ENCODE measurements at regions not wholly inside any gene's neighbourhood (a gene's known extent, or its start where the extent isn't known, plus 50 kb on each side); places are given as distances from the start of the nearest gene placed in this dataset.

DNA sequence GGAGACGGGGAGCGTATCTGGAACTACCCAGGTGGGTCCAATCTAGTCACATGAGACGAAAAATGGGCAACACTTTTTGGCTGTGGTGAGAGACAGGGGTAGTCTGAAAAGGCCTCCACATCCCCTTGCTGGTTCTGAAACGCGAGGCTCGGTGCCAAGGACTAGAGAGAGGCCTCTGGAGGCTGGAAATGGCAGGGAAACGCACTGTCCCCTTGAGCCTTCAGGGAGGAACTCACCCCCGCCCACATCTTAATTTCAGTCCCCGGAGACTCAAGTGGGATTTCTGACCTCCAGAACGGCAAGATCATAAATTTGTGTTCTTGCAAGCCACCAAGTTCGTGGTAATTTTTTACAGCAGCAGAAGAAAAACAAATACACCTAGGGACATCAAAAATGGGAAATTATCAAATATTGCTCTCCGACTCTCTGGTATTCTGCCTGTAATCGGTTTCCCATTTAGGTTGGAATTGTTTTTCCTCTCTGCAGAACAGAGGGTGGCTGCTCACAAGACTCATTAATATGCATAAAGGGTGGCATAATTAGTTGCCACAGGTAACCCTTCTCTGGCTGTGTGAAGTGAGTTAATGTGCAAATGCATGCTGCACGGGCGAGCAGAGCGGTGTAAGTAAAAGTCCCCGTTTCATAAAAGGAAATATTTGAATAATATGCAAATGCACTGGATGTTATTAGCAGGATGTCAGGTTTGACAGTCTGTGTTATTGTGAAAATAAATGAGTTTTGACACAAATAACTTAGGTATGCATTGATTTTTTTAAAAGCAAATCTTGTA, 185.7 kb downstream of the ARRDC4 start (continued):
- TF ChIP-seq OVOL2 (CRISPR knock-in tag; IDR thresholded peaks at IDR 0.05; ENCODE audit: borderline replicate concordance): no peak
- TF ChIP-seq, protein P1, sequence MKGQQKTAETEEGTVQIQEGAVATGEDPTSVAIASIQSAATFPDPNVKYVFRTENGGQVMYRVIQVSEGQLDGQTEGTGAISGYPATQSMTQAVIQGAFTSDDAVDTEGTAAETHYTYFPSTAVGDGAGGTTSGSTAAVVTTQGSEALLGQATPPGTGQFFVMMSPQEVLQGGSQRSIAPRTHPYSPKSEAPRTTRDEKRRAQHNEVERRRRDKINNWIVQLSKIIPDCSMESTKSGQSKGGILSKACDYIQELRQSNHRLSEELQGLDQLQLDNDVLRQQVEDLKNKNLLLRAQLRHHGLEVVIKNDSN (CRISPR knock-in tag; IDR thresholded peaks at IDR 0.05): no peak
- no peak for TF ChIP-seq ZNF219 (CRISPR knock-in tag; IDR thresholded peaks at IDR 0.05; ENCODE audit: borderline replicate concordance)
- TF ChIP-seq, protein P2, sequence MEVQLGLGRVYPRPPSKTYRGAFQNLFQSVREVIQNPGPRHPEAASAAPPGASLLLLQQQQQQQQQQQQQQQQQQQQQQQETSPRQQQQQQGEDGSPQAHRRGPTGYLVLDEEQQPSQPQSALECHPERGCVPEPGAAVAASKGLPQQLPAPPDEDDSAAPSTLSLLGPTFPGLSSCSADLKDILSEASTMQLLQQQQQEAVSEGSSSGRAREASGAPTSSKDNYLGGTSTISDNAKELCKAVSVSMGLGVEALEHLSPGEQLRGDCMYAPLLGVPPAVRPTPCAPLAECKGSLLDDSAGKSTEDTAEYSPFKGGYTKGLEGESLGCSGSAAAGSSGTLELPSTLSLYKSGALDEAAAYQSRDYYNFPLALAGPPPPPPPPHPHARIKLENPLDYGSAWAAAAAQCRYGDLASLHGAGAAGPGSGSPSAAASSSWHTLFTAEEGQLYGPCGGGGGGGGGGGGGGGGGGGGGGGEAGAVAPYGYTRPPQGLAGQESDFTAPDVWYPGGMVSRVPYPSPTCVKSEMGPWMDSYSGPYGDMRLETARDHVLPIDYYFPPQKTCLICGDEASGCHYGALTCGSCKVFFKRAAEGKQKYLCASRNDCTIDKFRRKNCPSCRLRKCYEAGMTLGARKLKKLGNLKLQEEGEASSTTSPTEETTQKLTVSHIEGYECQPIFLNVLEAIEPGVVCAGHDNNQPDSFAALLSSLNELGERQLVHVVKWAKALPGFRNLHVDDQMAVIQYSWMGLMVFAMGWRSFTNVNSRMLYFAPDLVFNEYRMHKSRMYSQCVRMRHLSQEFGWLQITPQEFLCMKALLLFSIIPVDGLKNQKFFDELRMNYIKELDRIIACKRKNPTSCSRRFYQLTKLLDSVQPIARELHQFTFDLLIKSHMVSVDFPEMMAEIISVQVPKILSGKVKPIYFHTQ (CRISPR knock-in tag; IDR thresholded peaks at IDR 0.05): no peak
- TF ChIP-seq, protein P3, sequence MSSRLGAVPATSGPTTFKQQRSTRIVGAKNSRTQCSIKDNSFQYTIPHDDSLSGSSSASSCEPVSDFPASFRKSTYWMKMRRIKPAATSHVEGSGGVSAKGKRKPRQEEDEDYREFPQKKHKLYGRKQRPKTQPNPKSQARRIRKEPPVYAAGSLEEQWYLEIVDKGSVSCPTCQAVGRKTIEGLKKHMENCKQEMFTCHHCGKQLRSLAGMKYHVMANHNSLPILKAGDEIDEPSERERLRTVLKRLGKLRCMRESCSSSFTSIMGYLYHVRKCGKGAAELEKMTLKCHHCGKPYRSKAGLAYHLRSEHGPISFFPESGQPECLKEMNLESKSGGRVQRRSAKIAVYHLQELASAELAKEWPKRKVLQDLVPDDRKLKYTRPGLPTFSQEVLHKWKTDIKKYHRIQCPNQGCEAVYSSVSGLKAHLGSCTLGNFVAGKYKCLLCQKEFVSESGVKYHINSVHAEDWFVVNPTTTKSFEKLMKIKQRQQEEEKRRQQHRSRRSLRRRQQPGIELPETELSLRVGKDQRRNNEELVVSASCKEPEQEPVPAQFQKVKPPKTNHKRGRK (CRISPR knock-in tag; IDR thresholded peaks at IDR 0.05; ENCODE audit: borderline replicate concordance): no peak
- TF ChIP-seq, protein P4, sequence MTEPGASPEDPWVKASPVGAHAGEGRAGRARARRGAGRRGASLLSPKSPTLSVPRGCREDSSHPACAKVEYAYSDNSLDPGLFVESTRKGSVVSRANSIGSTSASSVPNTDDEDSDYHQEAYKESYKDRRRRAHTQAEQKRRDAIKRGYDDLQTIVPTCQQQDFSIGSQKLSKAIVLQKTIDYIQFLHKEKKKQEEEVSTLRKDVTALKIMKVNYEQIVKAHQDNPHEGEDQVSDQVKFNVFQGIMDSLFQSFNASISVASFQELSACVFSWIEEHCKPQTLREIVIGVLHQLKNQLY (CRISPR knock-in tag; IDR thresholded peaks at IDR 0.05): no peak
- no peak for TF ChIP-seq IRF2 (CRISPR knock-in tag; IDR thresholded peaks at IDR 0.05; ENCODE audit: borderline replicate concordance, low read depth)
- TF ChIP-seq, protein P5, sequence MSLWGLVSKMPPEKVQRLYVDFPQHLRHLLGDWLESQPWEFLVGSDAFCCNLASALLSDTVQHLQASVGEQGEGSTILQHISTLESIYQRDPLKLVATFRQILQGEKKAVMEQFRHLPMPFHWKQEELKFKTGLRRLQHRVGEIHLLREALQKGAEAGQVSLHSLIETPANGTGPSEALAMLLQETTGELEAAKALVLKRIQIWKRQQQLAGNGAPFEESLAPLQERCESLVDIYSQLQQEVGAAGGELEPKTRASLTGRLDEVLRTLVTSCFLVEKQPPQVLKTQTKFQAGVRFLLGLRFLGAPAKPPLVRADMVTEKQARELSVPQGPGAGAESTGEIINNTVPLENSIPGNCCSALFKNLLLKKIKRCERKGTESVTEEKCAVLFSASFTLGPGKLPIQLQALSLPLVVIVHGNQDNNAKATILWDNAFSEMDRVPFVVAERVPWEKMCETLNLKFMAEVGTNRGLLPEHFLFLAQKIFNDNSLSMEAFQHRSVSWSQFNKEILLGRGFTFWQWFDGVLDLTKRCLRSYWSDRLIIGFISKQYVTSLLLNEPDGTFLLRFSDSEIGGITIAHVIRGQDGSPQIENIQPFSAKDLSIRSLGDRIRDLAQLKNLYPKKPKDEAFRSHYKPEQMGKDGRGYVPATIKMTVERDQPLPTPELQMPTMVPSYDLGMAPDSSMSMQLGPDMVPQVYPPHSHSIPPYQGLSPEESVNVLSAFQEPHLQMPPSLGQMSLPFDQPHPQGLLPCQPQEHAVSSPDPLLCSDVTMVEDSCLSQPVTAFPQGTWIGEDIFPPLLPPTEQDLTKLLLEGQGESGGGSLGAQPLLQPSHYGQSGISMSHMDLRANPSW (CRISPR knock-in tag; conservative IDR thresholded peaks at IDR 0.05; ENCODE audit: low read depth): no peak
- TF ChIP-seq, protein P6, sequence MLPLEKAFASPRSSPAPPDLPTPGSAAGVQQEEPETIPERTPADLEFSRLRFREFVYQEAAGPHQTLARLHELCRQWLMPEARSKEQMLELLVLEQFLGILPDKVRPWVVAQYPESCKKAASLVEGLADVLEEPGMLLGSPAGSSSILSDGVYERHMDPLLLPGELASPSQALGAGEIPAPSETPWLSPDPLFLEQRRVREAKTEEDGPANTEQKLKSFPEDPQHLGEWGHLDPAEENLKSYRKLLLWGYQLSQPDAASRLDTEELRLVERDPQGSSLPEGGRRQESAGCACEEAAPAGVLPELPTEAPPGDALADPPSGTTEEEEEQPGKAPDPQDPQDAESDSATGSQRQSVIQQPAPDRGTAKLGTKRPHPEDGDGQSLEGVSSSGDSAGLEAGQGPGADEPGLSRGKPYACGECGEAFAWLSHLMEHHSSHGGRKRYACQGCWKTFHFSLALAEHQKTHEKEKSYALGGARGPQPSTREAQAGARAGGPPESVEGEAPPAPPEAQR (CRISPR knock-in tag; IDR thresholded peaks at IDR 0.05): no peak

DNA sequence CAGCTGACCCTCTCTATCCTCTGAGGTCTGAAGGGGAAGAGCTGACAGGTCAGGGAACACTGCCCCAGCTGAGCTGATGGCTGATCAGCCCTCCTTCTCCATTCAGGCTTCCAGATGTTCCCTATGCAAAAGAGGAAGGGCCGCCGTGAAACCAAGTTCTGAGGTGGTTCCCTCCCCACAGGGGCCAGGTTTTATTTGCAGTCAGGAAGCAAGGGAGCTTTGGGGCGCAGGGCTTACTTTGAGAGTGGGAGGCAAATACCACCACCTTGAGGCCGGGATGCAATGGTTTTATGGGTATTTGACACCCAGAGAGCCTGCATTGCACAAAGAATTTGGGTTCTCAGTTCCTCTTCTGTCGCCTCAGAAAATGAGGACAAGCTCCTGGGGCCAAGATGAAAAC, 186.9 kb downstream of the ARRDC4 start:
- no peak for DNase-seq (ENCODE audit: low spot score)
- CTCF ChIA-PET: interaction anchor here (0.8 to 1.3 kb wide), 5 partner anchors 31 to 275 kb away, joined by 3 to 4 read pairs (median 3); no protein-coding TSS in a partner anchor

More for the DNA sequence above, 186.9 kb downstream of the ARRDC4 start:
- peaks cover 4% of the 10 kb centered on the region; the same call in 1 of the 2 replicates for H3K36me3 Mint-ChIP-seq
- TF ChIP-seq ZNF263 (CRISPR knock-in tag; IDR thresholded peaks at IDR 0.05; ENCODE audit: low read depth): no peak
- TF ChIP-seq FOXJ3 (CRISPR knock-in tag; IDR thresholded peaks at IDR 0.05; ENCODE audit: borderline replicate concordance): no peak
- no peak for TF ChIP-seq ZNF396 (CRISPR knock-in tag; IDR thresholded peaks at IDR 0.05; ENCODE audit: borderline replicate concordance)
- no peak for TF ChIP-seq PRRX2 (CRISPR knock-in tag; IDR thresholded peaks at IDR 0.05)
- no peak for TF ChIP-seq NR3C1 (CRISPR knock-in tag; conservative IDR thresholded peaks at IDR 0.05; ENCODE audit: low read depth)
- TF ChIP-seq ZNF671 (CRISPR knock-in tag; IDR thresholded peaks at IDR 0.05): no peak
- no peak for TF ChIP-seq ELF4 (CRISPR knock-in tag; IDR thresholded peaks at IDR 0.05; ENCODE audit: low read depth)
- TF ChIP-seq SMAD3 (CRISPR knock-in tag; IDR thresholded peaks at IDR 0.05; ENCODE audit: borderline replicate concordance): no peak
- TF ChIP-seq, protein P7, sequence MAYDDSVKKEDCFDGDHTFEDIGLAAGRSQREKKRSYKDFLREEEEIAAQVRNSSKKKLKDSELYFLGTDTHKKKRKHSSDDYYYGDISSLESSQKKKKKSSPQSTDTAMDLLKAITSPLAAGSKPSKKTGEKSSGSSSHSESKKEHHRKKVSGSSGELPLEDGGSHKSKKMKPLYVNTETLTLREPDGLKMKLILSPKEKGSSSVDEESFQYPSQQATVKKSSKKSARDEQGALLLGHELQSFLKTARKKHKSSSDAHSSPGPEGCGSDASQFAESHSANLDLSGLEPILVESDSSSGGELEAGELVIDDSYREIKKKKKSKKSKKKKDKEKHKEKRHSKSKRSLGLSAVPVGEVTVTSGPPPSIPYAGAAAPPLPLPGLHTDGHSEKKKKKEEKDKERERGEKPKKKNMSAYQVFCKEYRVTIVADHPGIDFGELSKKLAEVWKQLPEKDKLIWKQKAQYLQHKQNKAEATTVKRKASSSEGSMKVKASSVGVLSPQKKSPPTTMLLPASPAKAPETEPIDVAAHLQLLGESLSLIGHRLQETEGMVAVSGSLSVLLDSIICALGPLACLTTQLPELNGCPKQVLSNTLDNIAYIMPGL (CRISPR knock-in tag; IDR thresholded peaks at IDR 0.05): no peak
- no peak for TF ChIP-seq NR2C2 (CRISPR knock-in tag; IDR thresholded peaks at IDR 0.05)
- no peaks in the 10 kb centered on the region; the same call in 1 of the 2 replicates for H3K27me3 Mint-ChIP-seq (ENCODE audit: low read depth)
- POLR2A ChIA-PET: no interaction called here
- no peak for ATAC-seq
- peaks cover 5% of the 10 kb centered on the region for H3K9me3 Mint-ChIP-seq
- peaks cover 34% of the 10 kb centered on the region for H3K4me1 Mint-ChIP-seq
- H3K27ac Mint-ChIP-seq: no peak overlapping the region
- H3K4me3 Mint-ChIP-seq: no peak overlapping the region

Data from WTC11 (cell line).